Thoracic aorta (tissue), 2 donors: ENCODE measurements at regions not wholly inside any gene's neighbourhood (a gene's known extent, or its start where the extent isn't known, plus 50 kb on each side); places are given as distances from the start of the nearest gene placed in this dataset.
"Not testable (repeated sequence)": the region's sequence is repeated elsewhere in the genome, so short reads cannot be mapped to it uniquely, and the experiment has no call there.

Experiments
- ATAC-seq: fragments of 150-250 bp; one replicate; pipeline ENCODE4 v1.8.0; 2017; ENCODE audit warnings: low read depth; ENCODE audit not compliant: insufficient number of reproducible peaks, low FRiP score
- DNase-seq: peaks from one replicate; pipeline ENCODE4 v3.0.0-alpha.2; 2020; ENCODE audit warnings: low spot score
- H3K27ac ChIP-seq, 2 donors: fragments of 200-600 bp; sonication (generic); 1 replicate in 1 of 2; 2 replicates in 1 of 2; pipeline ENCODE4 v1.5.1; 2016; ENCODE audit warnings: mild to moderate bottlenecking in 2 of 2, moderate library complexity in 2 of 2
- H3K27me3 ChIP-seq: fragments of 200-600 bp; sonication (generic); replicated peaks from 2 replicates; pipeline ENCODE4 v1.6.0; 2016; ENCODE audit warnings: mild to moderate bottlenecking; ENCODE audit not compliant: insufficient read depth
- H3K36me3 ChIP-seq: fragments of 200-600 bp; sonication (generic); one replicate; pipeline ENCODE4 v1.5.1; 2016
- H3K4me1 ChIP-seq, 2 donors: fragments of 200-600 bp; sonication (generic); 1 replicate in 1 of 2; 2 replicates in 1 of 2; pipeline versions ENCODE4 v1.5.1 to v1.6.0; 2016; ENCODE audit warnings: low read depth in 2 of 2, mild to moderate bottlenecking in 1 of 2; ENCODE audit not compliant: control insufficient read depth in 1 of 2
- H3K4me3 ChIP-seq: fragments of 200-600 bp; sonication (generic); 2 replicates; pipeline ENCODE4 v1.5.1; 2016; ENCODE audit warnings: mild to moderate bottlenecking
- H3K9me3 ChIP-seq: fragments of 200-600 bp; sonication (generic); 2 replicates; pipeline ENCODE4 v1.5.1; 2016
- CTCF ChIP-seq: fragments of 200-600 bp; sonication (generic); IDR thresholded peaks from one replicate; pipeline ENCODE4 v1.5.1; 2019; ENCODE audit warnings: antibody characterized with exemption

GRCh38 chr4:45425135-45425534 is 698.7 kb downstream of the GABRG1 start:
- Histone ChIP-seq H3K36me3 (no peaks in the 10 kb centered on the region), H3K4me3 (no peak overlapping the region), H3K4me1 (no peaks in the 10 kb centered on the region), H3K27me3 (no peaks in the 10 kb centered on the region), H3K9me3 (peaks cover 3% of the 10 kb centered on the region), H3K27ac (no peak overlapping the region)
- ATAC-seq (no peak), DNase-seq (no peak)
- no peak for TF ChIP-seq CTCF

DNA sequence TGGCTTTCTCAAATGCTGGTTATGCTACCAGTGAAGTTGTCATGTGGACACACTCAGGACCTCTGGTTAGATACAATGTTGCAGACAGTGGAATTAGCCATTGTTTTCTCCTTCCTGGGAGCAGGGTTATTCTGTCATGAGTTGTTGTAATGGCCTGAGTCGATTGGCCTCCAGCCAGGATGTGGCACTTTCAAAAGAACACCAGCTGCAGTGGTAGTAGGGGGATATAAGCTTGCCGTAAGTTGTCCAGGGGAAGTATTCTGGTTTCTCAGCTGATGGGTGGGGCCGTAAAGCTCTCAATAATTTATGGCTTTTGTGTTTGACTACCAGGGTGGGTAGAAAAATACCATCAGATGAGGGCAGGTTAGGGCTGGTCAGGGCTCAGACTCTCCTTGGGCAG is 697.5 kb upstream of the GNPDA2 start:
- no peak for ATAC-seq
- Histone ChIP-seq H3K4me1 (no peaks in the 10 kb centered on the region), H3K4me3 (no peak overlapping the region), H3K9me3 (peaks cover 3% of the 10 kb centered on the region), H3K27ac (no peak overlapping the region), H3K27me3 (no peaks in the 10 kb centered on the region), H3K36me3 (no peaks in the 10 kb centered on the region)
- no peak for DNase-seq
- TF ChIP-seq CTCF = no peak

DNA sequence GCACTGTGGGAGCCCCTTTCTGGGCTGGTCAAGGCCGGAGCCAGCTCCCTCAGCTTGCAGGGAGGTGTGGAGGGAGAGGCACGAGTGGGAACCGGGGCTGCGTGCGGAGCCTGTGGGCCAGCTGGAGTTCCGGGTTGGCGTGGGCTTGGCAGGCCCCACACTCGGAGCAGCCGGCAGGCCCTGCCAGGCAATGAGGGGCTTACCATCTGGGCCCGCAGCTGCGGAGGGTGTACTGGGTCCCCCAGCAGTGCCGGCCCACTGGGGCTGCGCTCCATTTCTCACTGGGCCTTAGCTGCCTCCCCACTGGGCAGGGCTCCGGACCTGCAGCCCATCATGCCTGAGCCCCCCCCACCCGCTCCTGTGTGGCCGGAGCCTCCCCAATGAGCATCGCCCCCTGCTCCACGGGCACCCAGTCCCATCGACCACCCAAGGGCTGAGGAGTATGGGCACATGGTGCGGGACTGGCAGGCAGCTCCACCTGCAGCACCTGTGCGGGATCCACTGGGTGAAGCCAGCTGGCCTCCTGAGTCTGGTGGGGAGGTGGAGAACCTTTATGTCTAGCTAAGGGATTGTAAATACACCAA is 693.8 kb upstream of the GNPDA2 start:
- DNase-seq, H3K4me1 ChIP-seq, H3K36me3 ChIP-seq, H3K9me3 ChIP-seq, ATAC-seq, H3K4me3 ChIP-seq, H3K27me3 ChIP-seq, H3K27ac ChIP-seq: not testable (repeated sequence)

GRCh38 chr4:45410701-45411210 is 684.4 kb upstream of the GNPDA2 start:
- H3K4me3 ChIP-seq = no peak overlapping the region
- H3K9me3 ChIP-seq = no peaks in the 10 kb centered on the region
- TF ChIP-seq CTCF = no peak
- H3K27ac ChIP-seq = no peak overlapping the region
- no peak for DNase-seq
- no peaks in the 10 kb centered on the region for H3K36me3 ChIP-seq
- ATAC-seq = no peak
- no peaks in the 10 kb centered on the region for H3K27me3 ChIP-seq
- H3K4me1 ChIP-seq = no peaks in the 10 kb centered on the region

DNA sequence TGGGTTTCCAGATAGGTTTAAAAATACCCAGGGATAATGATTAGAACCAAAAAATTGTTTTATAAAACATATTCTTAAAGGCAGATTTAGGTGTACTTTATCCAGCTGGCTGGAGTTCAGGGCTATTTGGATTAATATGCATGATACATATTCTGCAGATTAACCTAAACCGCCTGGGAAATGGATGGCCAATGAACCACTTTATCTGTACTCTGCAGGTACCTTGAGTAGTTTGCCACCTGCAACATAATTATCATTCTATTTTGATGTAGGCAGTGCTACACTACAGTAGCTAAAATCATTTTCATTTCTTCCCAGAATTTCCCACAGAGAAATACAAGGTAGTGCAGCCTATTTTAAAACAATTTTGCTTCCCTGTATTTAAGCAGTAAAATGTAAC is 683.2 kb upstream of the GNPDA2 start:
- ATAC-seq (no peak), DNase-seq (no peak)
- Histone ChIP-seq H3K4me3 (no peak overlapping the region), H3K9me3 (no peaks in the 10 kb centered on the region), H3K4me1 (no peaks in the 10 kb centered on the region), H3K27me3 (no peaks in the 10 kb centered on the region), H3K36me3 (no peaks in the 10 kb centered on the region), H3K27ac (no peak overlapping the region)
- no peak for TF ChIP-seq CTCF

GRCh38 chr4:45408996-45409395 is 682.6 kb upstream of the GNPDA2 start:
- Histone ChIP-seq H3K27me3 (no peaks in the 10 kb centered on the region), H3K36me3 (no peaks in the 10 kb centered on the region), H3K27ac (no peak overlapping the region), H3K4me1 (no peaks in the 10 kb centered on the region), H3K4me3 (no peak overlapping the region), H3K9me3 (no peaks in the 10 kb centered on the region)
- TF ChIP-seq CTCF = no peak
- DNase-seq = no peak
- no peak for ATAC-seq
